HCT116 (cell line): ENCODE measurements at regions not wholly inside any gene's neighbourhood (a gene's known extent, or its start where the extent isn't known, plus 50 kb on each side); places are given as distances from the start of the nearest gene placed in this dataset.

ENCODE experiments used
- ATF3 ChIP-seq: IDR thresholded peaks from 2 replicates; pipeline ENCODE4 v1.6.1; 2012
- CEBPB ChIP-seq: IDR thresholded peaks from 2 replicates; pipeline ENCODE4 v1.6.1; 2012; ENCODE audit warnings: low read depth
- CTCF ChIP-seq, 3 experiments: fragments of 200-600 bp in 1 of 3; sonication (generic) in 1 of 3; IDR thresholded peaks in 2 of 3; conservative IDR thresholded peaks in 1 of 3; 2 replicates each; pipeline ENCODE4 v1.5.1; 2012 to 2017; ENCODE audit warnings: low read depth in 2 of 3, low read length in 2 of 3, antibody characterized with exemption in 1 of 3, borderline replicate concordance in 1 of 3, control low read depth in 1 of 3, mild to moderate bottlenecking in 1 of 3, mixed read lengths in 1 of 3, mixed run types in 1 of 3, moderate library complexity in 1 of 3; ENCODE audit not compliant: insufficient read depth in 1 of 3
- EGR1 ChIP-seq: IDR thresholded peaks from 2 replicates; pipeline ENCODE4 v1.6.1; 2012; ENCODE audit warnings: low read depth
- ELF1 ChIP-seq: IDR thresholded peaks from 2 replicates; pipeline ENCODE4 v1.6.1; 2012; ENCODE audit warnings: low read depth, borderline replicate concordance
- EZH2 ChIP-seq: fragments of 200-600 bp; sonication (generic); IDR thresholded peaks from 2 replicates; pipeline ENCODE4 v1.6.1; 2017; ENCODE audit warnings: antibody characterized with exemption, mixed run types
- EZH2phosphoT487 ChIP-seq: fragments of 200-600 bp; IDR thresholded peaks from 2 replicates; pipeline ENCODE4 v1.6.1; 2018; ENCODE audit warnings: antibody characterized with exemption, borderline replicate concordance
- POLR2A ChIP-seq: IDR thresholded peaks from 2 replicates; pipeline ENCODE4 v1.7.0; 2011; ENCODE audit warnings: borderline replicate concordance; ENCODE audit not compliant: insufficient read depth, insufficient read length; ENCODE audit errors: extremely low read depth
- YY1 ChIP-seq: IDR thresholded peaks from 2 replicates; pipeline ENCODE4 v1.6.1; 2011; ENCODE audit warnings: low read length, low read depth, moderate library complexity, mild to moderate bottlenecking; ENCODE audit not compliant: insufficient replicate concordance; ENCODE audit errors: extremely low read depth

- TF ChIP-seq EZH2 (no peak), CTCF (IDR thresholded peaks at IDR 0.05 in 2 of 3, conservative IDR thresholded peaks at IDR 0.05 in 1 of 3; ENCODE audit: borderline replicate concordance in 1 of 3, insufficient read depth in 1 of 3, low read depth in 2 of 3, low read length in 2 of 3) (no peak), EGR1 (no peak), ATF3 (no peak), POLR2A (no peak), EZH2phosphoT487 (no peak), ELF1 (no peak), CEBPB (no peak), YY1 (no peak)
These were observed 118.7 kb downstream of the ZNF365 start for GRCh38 chr10:62492870-62493180.
